ENCODE measurements at regions not wholly inside any gene's neighbourhood (a gene's known extent, or its start where the extent isn't known, plus 50 kb on each side); places are given as distances from the start of the nearest gene placed in this dataset.

DNA sequence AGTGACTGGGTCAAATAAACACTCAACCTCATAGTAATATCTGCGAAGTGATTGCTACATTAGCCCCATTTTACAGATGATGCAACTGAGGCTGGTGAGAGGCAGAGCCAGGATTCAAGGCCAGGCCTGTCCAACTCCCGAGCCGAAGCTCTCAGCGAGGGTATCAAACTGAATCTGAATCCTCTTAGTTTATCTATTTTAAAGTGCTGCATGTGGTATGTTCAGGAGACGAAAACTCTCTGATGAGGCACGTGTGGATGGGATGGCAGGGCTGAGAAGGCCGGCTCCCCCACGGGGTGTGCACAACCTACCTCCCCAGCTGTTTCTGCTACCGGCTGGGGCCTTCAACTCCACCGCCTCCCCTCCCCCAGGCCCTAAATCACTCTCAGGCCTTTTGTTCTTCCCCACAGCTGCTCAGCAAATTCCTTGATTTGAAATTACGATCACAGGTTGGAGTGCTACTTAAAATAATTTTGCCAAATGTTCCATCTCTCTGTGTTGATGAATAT, 171.8 kb downstream of the TOMM20 start:
- TF ChIP-seq TCF7L2 (IDR thresholded peaks at IDR 0.05; ENCODE audit: borderline replicate concordance, low read depth, low read length) (no peak), ZNF830 (tag by site-specific recombination; IDR thresholded peaks at IDR 0.05; ENCODE audit: low read depth) (no peak), ZNF416 (tag by site-specific recombination; IDR thresholded peaks at IDR 0.05) (no peak), CTCF (tag by site-specific recombination; IDR thresholded peaks at IDR 0.05) (no peak), REPIN1 (tag by site-specific recombination; IDR thresholded peaks at IDR 0.05; ENCODE audit: low read depth) (no peak), ZNF423 (tag by site-specific recombination; IDR thresholded peaks at IDR 0.05) (no peak), WT1 (tag by site-specific recombination; IDR thresholded peaks at IDR 0.05) (no peak), ZNF274 (IDR thresholded peaks at IDR 0.05; ENCODE audit: low read length) (no peak), ZNF274 (tag by site-specific recombination; IDR thresholded peaks at IDR 0.05; ENCODE audit: borderline replicate concordance) (no peak), SP2 (tag by site-specific recombination; IDR thresholded peaks at IDR 0.05) (no peak), KLF16 (tag by site-specific recombination; IDR thresholded peaks at IDR 0.05) (no peak)
- TF ChIP-seq, protein P1, sequence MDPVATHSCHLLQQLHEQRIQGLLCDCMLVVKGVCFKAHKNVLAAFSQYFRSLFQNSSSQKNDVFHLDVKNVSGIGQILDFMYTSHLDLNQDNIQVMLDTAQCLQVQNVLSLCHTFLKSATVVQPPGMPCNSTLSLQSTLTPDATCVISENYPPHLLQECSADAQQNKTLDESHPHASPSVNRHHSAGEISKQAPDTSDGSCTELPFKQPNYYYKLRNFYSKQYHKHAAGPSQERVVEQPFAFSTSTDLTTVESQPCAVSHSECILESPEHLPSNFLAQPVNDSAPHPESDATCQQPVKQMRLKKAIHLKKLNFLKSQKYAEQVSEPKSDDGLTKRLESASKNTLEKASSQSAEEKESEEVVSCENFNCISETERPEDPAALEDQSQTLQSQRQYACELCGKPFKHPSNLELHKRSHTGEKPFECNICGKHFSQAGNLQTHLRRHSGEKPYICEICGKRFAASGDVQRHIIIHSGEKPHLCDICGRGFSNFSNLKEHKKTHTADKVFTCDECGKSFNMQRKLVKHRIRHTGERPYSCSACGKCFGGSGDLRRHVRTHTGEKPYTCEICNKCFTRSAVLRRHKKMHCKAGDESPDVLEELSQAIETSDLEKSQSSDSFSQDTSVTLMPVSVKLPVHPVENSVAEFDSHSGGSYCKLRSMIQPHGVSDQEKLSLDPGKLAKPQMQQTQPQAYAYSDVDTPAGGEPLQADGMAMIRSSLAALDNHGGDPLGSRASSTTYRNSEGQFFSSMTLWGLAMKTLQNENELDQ (tag by site-specific recombination; IDR thresholded peaks at IDR 0.05; ENCODE audit: low read depth), result no peak
- TF ChIP-seq, protein P2, sequence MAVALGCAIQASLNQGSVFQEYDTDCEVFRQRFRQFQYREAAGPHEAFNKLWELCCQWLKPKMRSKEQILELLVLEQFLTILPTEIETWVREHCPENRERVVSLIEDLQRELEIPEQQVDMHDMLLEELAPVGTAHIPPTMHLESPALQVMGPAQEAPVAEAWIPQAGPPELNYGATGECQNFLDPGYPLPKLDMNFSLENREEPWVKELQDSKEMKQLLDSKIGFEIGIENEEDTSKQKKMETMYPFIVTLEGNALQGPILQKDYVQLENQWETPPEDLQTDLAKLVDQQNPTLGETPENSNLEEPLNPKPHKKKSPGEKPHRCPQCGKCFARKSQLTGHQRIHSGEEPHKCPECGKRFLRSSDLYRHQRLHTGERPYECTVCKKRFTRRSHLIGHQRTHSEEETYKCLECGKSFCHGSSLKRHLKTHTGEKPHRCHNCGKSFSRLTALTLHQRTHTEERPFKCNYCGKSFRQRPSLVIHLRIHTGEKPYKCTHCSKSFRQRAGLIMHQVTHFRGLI (tag by site-specific recombination; IDR thresholded peaks at IDR 0.05), result 0 out of 2 replicates have a peak, but pooled peaks have one; percentile 15

All from HEK293 (cell line).